Stomach (tissue), 8 donors: ENCODE measurements at regions not wholly inside any gene's neighbourhood (a gene's known extent, or its start where the extent isn't known, plus 50 kb on each side); places are given as distances from the start of the nearest gene placed in this dataset.

Experiments used
- DNase-seq, 2 donors: peaks; one replicate each; pipeline versions ENCODE4 v3.0.0 to v3.0.0-alpha.2; 2013 to 2019
- H3K27ac ChIP-seq, 5 donors: fragments of 200-600 bp in 4 of 5; sonication (generic) in 4 of 5; one replicate each; pipeline ENCODE4 v1.5.1; 2013 to 2019; ENCODE audit warnings: mild to moderate bottlenecking in 1 of 5, moderate library complexity in 1 of 5
- H3K27me3 ChIP-seq, 3 donors: fragments of 200-600 bp; sonication (generic); one replicate each; pipeline ENCODE4 v1.5.1; 2017 to 2019; ENCODE audit warnings: mixed run types in 1 of 3
- H3K36me3 ChIP-seq, 4 donors: fragments of 200-600 bp; sonication (generic); 1 replicate in 3 of 4; 2 replicates in 1 of 4; pipeline ENCODE4 v1.5.1; 2016 to 2019
- H3K4me1 ChIP-seq, 4 donors: fragments of 200-600 bp; sonication (generic); one replicate each; pipeline ENCODE4 v1.5.1; 2016 to 2019
- H3K4me3 ChIP-seq, 4 donors: fragments of 200-600 bp; sonication (generic) in 3 of 4; one replicate each; pipeline ENCODE4 v1.5.1; 2016 to 2019; ENCODE audit warnings: mild to moderate bottlenecking in 1 of 4
- H3K9me3 ChIP-seq, 4 donors: fragments of 200-600 bp; sonication (generic); one replicate each; pipeline ENCODE4 v1.5.1; 2016 to 2019
- CTCF ChIP-seq, 7 experiments: fragments of 450-650 bp in 4 of 7; fragments of 200-600 bp in 3 of 7; sonication (generic) in 3 of 7; IDR thresholded peaks; one replicate each; pipeline ENCODE4 v1.5.1; 2016 to 2019; ENCODE audit warnings: antibody characterized with exemption in 7 of 7, control low read depth in 2 of 7, mild to moderate bottlenecking in 1 of 7
- EP300 ChIP-seq: sonication (generic); formaldehyde crosslinking; IDR thresholded peaks from one replicate; pipeline ENCODE4 v1.6.1; 2017; ENCODE audit warnings: antibody characterized with exemption
- POLR2A ChIP-seq, 4 donors: fragments of 450-650 bp; IDR thresholded peaks; one replicate each; pipeline ENCODE4 v1.6.1; 2016; ENCODE audit warnings: antibody characterized with exemption in 4 of 4, control low read depth in 2 of 4, mild to moderate bottlenecking in 1 of 4, moderate library complexity in 1 of 4
- POLR2AphosphoS5 ChIP-seq, 3 donors: sonication (generic); formaldehyde crosslinking; IDR thresholded peaks; one replicate each; pipeline ENCODE4 v1.6.1; 2016; ENCODE audit warnings: antibody characterized with exemption in 3 of 3
- WGBS, 5 donors: extraction: QIAGEN DNeasy Blood & Tissue Kit in 3 of 5; methylation state at CpG; one replicate each; pipeline versions ENCODE4 v1.1.5 to v1.1.7; 2013 to 2018; 5-methylcytosine and 5-hydroxymethylcytosine counted together
- intact Hi-C: fragments of 100-400 bp; cut with DNase I; formaldehyde crosslinking; loops from one replicate; pipeline ENCODE4 v1.15.1; 2023; ENCODE audit warnings: low total_unique reads
- donor health status: healthy with polysubstance abuse.
- donor health status: Bipolar disorder and iron deficiency.
- donor health status: healthy.

- intact Hi-C loops: loop anchor here (10.0 kb wide), 1 partner anchor 457 kb away; no protein-coding TSS in a partner anchor
These were observed 59.7 kb upstream of the TMEM72 start for GRCh38 chr10:44851413-44851812.

GRCh38 chr10:44851881-44852280 lies 59.3 kb upstream of the TMEM72 start:
- TF ChIP-seq CTCF (IDR thresholded peaks at IDR 0.05) (no peak), POLR2AphosphoS5 (IDR thresholded peaks at IDR 0.05) (no peak), POLR2A (IDR thresholded peaks at IDR 0.05) (no peak), EP300 (no peak)
- Histone ChIP-seq H3K27me3 (peaks cover 0 to 6% (median 0%) of the 10 kb centered on the region in 3 donors), H3K27ac (no peak overlapping the region), H3K36me3 (no peaks in the 10 kb centered on the region), H3K9me3 (peaks cover 0 to 5% (median 0%) of the 10 kb centered on the region in 4 donors), H3K4me3 (no peak overlapping the region), H3K4me1 (no peaks in the 10 kb centered on the region)
- intact Hi-C loops: loop anchor here (10.0 kb wide), 1 partner anchor 457 kb away; no protein-coding TSS in a partner anchor
- WGBS, 5 donors: 86 to 95% (median 90%) methylated on average over 7 to 8 of the region's 8 CpGs
- DNase-seq: no peak

More at GRCh38 chr10:44851413-44851812, 59.7 kb upstream of the TMEM72 start:
- Histone ChIP-seq H3K4me1 (no peaks in the 10 kb centered on the region), H3K9me3 (peaks cover 0 to 5% (median 0%) of the 10 kb centered on the region in 4 donors), H3K27me3 (peaks cover 0 to 6% (median 0%) of the 10 kb centered on the region in 3 donors), H3K4me3 (no peak overlapping the region), H3K27ac (no peak overlapping the region), H3K36me3 (no peaks in the 10 kb centered on the region)
- DNase-seq: no peak
- TF ChIP-seq POLR2A (IDR thresholded peaks at IDR 0.05): no peak
- no peak for TF ChIP-seq CTCF (IDR thresholded peaks at IDR 0.05)
- TF ChIP-seq EP300: no peak
- TF ChIP-seq POLR2AphosphoS5 (IDR thresholded peaks at IDR 0.05): no peak
- 91 to 97% (median 96%) methylated on average over 10 of the region's 10 CpGs for WGBS, 5 donors

GRCh38 chr10:44853148-44853734 lies 57.9 kb upstream of the TMEM72 start:
- WGBS, 5 donors: 8 to 56% (median 28%) methylated on average over 1 of the region's 1 CpG
- H3K4me3 ChIP-seq: no peak overlapping the region
- intact Hi-C loops: loop anchor here (10.0 kb wide), 1 partner anchor 458 kb away; no protein-coding TSS in a partner anchor

GRCh38 chr10:44853796-44854195 lies 57.3 kb upstream of the TMEM72 start:
- TF ChIP-seq POLR2AphosphoS5 (IDR thresholded peaks at IDR 0.05): no peak
- no peak for TF ChIP-seq CTCF (IDR thresholded peaks at IDR 0.05)
- no peak for TF ChIP-seq POLR2A (IDR thresholded peaks at IDR 0.05)
- no peak for TF ChIP-seq EP300
- Histone ChIP-seq H3K4me3 (no peak overlapping the region), H3K27me3 (peaks cover 0 to 6% (median 0%) of the 10 kb centered on the region in 3 donors), H3K27ac (no peak overlapping the region), H3K9me3 (peaks cover 0 to 1% (median 0%) of the 10 kb centered on the region in 4 donors), H3K4me1 (no peaks in the 10 kb centered on the region), H3K36me3 (no peaks in the 10 kb centered on the region)
- no peak for DNase-seq
- 83 to 96% (median 86%) methylated on average over 5 to 6 of the region's 6 CpGs for WGBS, 5 donors
- intact Hi-C loops: loop anchor here (10.0 kb wide), 1 partner anchor 459 kb away; no protein-coding TSS in a partner anchor

More at GRCh38 chr10:44853148-44853734, 57.9 kb upstream of the TMEM72 start:
- no peaks in the 10 kb centered on the region for H3K36me3 ChIP-seq
- peaks cover 0 to 5% (median 0%) of the 10 kb centered on the region in 4 donors for H3K9me3 ChIP-seq
- peaks cover 0 to 6% (median 0%) of the 10 kb centered on the region in 3 donors for H3K27me3 ChIP-seq
- DNase-seq: no peak
- H3K4me1 ChIP-seq: no peaks in the 10 kb centered on the region
- TF ChIP-seq POLR2A (IDR thresholded peaks at IDR 0.05): no peak
- no peak for TF ChIP-seq POLR2AphosphoS5 (IDR thresholded peaks at IDR 0.05)
- TF ChIP-seq EP300: no peak
- no peak for TF ChIP-seq CTCF (IDR thresholded peaks at IDR 0.05)
- no peak overlapping the region for H3K27ac ChIP-seq
